GM12865 (cell line): ENCODE measurements at regions not wholly inside any gene's neighbourhood (a gene's known extent, or its start where the extent isn't known, plus 50 kb on each side); places are given as distances from the start of the nearest gene placed in this dataset.

Experiments used
- DNase-seq: peaks from one replicate; pipeline ENCODE4 v3.0.0; 2010; ENCODE audit warnings: low read depth
- H3K4me3 ChIP-seq: 2 replicates; pipeline ENCODE4 v1.5.1; 2011; ENCODE audit warnings: mild to moderate bottlenecking, low read depth, low read length, control low read depth
- TF ChIP-seq, protein P1 (sequence below): IDR thresholded peaks from 2 replicates; pipeline ENCODE4 v1.5.1; 2011; ENCODE audit warnings: low read length, control low read depth, low read depth, inconsistent platforms; ENCODE audit not compliant: insufficient read depth; ENCODE audit errors: missing control alignments

DNA sequence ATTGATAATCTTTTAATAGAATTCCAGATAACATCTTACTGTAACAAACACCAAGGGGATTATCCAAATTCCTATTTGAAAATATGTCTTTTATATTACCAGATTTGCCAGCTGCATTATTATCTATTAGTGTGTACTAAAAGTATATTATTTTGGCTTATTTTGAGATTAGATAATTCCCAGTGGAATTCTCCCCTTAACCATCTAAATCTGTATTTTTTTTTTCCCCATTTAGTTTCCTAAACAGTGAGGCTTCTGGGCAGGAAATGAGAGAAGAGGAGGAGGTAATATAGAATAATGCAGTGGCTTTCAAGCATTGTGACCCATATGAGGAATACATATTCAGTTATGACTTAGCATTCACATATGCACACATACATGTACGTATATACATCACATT is 53.5 kb upstream of the ABL1 start:
- no peak for DNase-seq
- no peak overlapping the region for H3K4me3 ChIP-seq
- TF ChIP-seq, protein P1, sequence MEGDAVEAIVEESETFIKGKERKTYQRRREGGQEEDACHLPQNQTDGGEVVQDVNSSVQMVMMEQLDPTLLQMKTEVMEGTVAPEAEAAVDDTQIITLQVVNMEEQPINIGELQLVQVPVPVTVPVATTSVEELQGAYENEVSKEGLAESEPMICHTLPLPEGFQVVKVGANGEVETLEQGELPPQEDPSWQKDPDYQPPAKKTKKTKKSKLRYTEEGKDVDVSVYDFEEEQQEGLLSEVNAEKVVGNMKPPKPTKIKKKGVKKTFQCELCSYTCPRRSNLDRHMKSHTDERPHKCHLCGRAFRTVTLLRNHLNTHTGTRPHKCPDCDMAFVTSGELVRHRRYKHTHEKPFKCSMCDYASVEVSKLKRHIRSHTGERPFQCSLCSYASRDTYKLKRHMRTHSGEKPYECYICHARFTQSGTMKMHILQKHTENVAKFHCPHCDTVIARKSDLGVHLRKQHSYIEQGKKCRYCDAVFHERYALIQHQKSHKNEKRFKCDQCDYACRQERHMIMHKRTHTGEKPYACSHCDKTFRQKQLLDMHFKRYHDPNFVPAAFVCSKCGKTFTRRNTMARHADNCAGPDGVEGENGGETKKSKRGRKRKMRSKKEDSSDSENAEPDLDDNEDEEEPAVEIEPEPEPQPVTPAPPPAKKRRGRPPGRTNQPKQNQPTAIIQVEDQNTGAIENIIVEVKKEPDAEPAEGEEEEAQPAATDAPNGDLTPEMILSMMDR = no peak

DNA sequence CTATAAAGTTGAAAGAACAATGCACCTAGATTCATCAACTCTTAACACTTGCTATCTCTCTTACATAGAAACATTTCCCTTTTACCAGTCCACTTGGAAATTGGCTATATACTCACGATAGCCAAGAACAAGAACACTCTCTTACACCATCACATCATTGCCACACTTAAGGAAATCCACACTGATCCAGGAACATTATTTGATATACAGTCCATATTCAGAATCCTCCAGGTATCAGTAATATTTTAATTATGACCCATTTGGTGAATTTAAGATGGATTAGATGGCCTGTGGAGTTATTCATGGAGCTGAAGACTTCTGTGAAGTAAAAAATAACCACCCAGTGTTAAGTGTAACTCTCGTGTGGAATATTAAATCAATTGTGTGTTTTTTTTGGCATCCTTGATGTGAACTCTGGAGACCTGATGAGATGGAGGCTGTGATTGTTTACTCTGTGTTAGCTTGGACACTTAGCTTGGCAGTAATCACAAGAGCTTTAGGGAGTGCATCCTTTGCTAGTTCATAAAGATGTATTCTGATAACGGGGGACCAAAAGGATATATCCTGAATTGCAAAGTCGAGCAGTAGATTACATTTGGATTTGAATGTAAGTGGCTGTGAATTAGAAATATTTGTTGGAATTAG is 52.0 kb upstream of the ABL1 start:
- TF ChIP-seq, protein P1 = no peak
- DNase-seq = no peak
- no peak overlapping the region for H3K4me3 ChIP-seq

DNA sequence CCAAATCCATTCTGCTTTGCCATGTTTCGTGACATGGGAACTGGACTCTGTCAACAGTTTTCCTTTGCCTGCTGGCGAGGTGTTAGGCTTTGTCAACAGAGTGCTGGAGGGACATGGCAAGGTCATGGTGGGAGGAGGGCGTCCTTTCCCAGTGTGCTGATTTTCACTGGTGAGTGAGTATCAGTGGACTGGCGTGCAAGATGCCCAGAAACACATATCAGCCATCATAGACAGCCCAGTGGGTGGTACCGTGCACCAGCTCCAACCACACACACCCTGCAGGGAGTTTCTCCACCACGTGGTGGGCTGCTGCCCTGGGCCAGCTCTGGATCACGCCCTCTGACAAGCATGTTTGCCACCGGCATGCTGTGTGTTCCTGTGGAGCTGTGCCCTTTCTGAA is 50.0 kb upstream of the ABL1 start:
- no peak overlapping the region for H3K4me3 ChIP-seq

More for the DNA sequence above, 50.0 kb upstream of the ABL1 start:
- DNase-seq = no peak
- TF ChIP-seq, protein P1 = no peak
